ENCODE measurements at regions not wholly inside any gene's neighbourhood (a gene's known extent, or its start where the extent isn't known, plus 50 kb on each side); places are given as distances from the start of the nearest gene placed in this dataset.

GRCh38 chr2:155125585-155126230 lies 427.2 kb downstream of the KCNJ3 start:
- TF ChIP-seq CTCF (IDR thresholded peaks at IDR 0.05; ENCODE audit: insufficient read depth, low read length, severe bottlenecking) = no peak
- FAIRE-seq (no peak), DNase-seq (ENCODE audit: low read depth) (no peak)
- Histone ChIP-seq H3K4me3 (ENCODE audit: low read depth, low read length) (no peak overlapping the region), H3K36me3 (ENCODE audit: control insufficient read depth, insufficient read depth, low read length) (no peaks in the 10 kb centered on the region), H3K27me3 (ENCODE audit: control insufficient read depth, insufficient read depth, low read length) (no peaks in the 10 kb centered on the region)

- H3K27me3 ChIP-seq (ENCODE audit: control insufficient read depth, insufficient read depth, low read length) = no peaks in the 10 kb centered on the region
- no peak for TF ChIP-seq CTCF (IDR thresholded peaks at IDR 0.05; ENCODE audit: insufficient read depth, low read length, severe bottlenecking)
- no peak for FAIRE-seq
- H3K36me3 ChIP-seq (ENCODE audit: control insufficient read depth, insufficient read depth, low read length) = no peaks in the 10 kb centered on the region
- H3K4me3 ChIP-seq (ENCODE audit: low read depth, low read length) = no peak overlapping the region
- DNase-seq (ENCODE audit: low read depth) = no peak
Observed at GRCh38 chr2:155115846-155116245, 417.4 kb downstream of the KCNJ3 start.

GRCh38 chr2:155111070-155111469 lies 412.6 kb downstream of the KCNJ3 start:
- DNase-seq (ENCODE audit: low read depth) (no peak), FAIRE-seq (no peak)
- TF ChIP-seq CTCF (IDR thresholded peaks at IDR 0.05; ENCODE audit: insufficient read depth, low read length, severe bottlenecking) = no peak
- no peaks in the 10 kb centered on the region for H3K36me3 ChIP-seq (ENCODE audit: control insufficient read depth, insufficient read depth, low read length)
- H3K27me3 ChIP-seq (ENCODE audit: control insufficient read depth, insufficient read depth, low read length) = no peaks in the 10 kb centered on the region
- H3K4me3 ChIP-seq (ENCODE audit: low read depth, low read length) = no peak overlapping the region

- no peaks in the 10 kb centered on the region for H3K36me3 ChIP-seq (ENCODE audit: control insufficient read depth, insufficient read depth, low read length)
- DNase-seq (ENCODE audit: low read depth) = no peak
- TF ChIP-seq CTCF (IDR thresholded peaks at IDR 0.05; ENCODE audit: insufficient read depth, low read length, severe bottlenecking) = no peak
- H3K4me3 ChIP-seq (ENCODE audit: low read depth, low read length) = no peak overlapping the region
- no peak for FAIRE-seq
- no peaks in the 10 kb centered on the region for H3K27me3 ChIP-seq (ENCODE audit: control insufficient read depth, insufficient read depth, low read length)
Observed at GRCh38 chr2:155109527-155109926, 411.0 kb downstream of the KCNJ3 start.

GRCh38 chr2:155100261-155100660 lies 401.8 kb downstream of the KCNJ3 start:
- no peaks in the 10 kb centered on the region for H3K36me3 ChIP-seq (ENCODE audit: control insufficient read depth, insufficient read depth, low read length)
- H3K27me3 ChIP-seq (ENCODE audit: control insufficient read depth, insufficient read depth, low read length) = no peaks in the 10 kb centered on the region
- DNase-seq (ENCODE audit: low read depth) (peak; percentile 1), FAIRE-seq (no peak)
- no peak for TF ChIP-seq CTCF (IDR thresholded peaks at IDR 0.05; ENCODE audit: insufficient read depth, low read length, severe bottlenecking)
- no peak overlapping the region for H3K4me3 ChIP-seq (ENCODE audit: low read depth, low read length)

GRCh38 chr2:155099784-155100183 lies 401.3 kb downstream of the KCNJ3 start:
- Histone ChIP-seq H3K27me3 (ENCODE audit: control insufficient read depth, insufficient read depth, low read length) (no peaks in the 10 kb centered on the region), H3K36me3 (ENCODE audit: control insufficient read depth, insufficient read depth, low read length) (no peaks in the 10 kb centered on the region), H3K4me3 (ENCODE audit: low read depth, low read length) (no peak overlapping the region)
- FAIRE-seq (peak; percentile 32), DNase-seq (ENCODE audit: low read depth) (peak; percentile 14)
- no peak for TF ChIP-seq CTCF (IDR thresholded peaks at IDR 0.05; ENCODE audit: insufficient read depth, low read length, severe bottlenecking)

All from bronchial epithelial cell (primary cell).